Naive B cell (primary cell): ENCODE measurements at regions not wholly inside any gene's neighbourhood (a gene's known extent, or its start where the extent isn't known, plus 50 kb on each side); places are given as distances from the start of the nearest gene placed in this dataset.

Source experiments
- ATAC-seq, 2 donors: fragments of 150-1000 bp; cut with Tn5 transposase; 2 replicates each; pipeline ENCODE4 v1.10.0; 2021; ENCODE audit warnings: low read depth in 2 of 2, mild to moderate bottlenecking in 2 of 2, moderate library complexity in 2 of 2
- DNase-seq: peaks from one replicate; pipeline ENCODE4 v3.0.0; 2022
- H3K27ac Mint-ChIP-seq, 6 donors: one replicate each; pipeline ENCODE4 v1.8.0; 2020 to 2022; ENCODE audit warnings: mild to moderate bottlenecking in 6 of 6, mixed read lengths in 6 of 6, moderate library complexity in 5 of 6, inconsistent platforms in 2 of 6
- H3K27me3 Mint-ChIP-seq, 3 donors: one replicate each; pipeline ENCODE4 v1.8.0; 2021 to 2022; ENCODE audit warnings: mixed read lengths in 3 of 3, mild to moderate bottlenecking in 1 of 3
- H3K36me3 Mint-ChIP-seq, 2 donors: one replicate each; pipeline ENCODE4 v1.8.0; 2020 to 2022; ENCODE audit warnings: mixed read lengths in 2 of 2, inconsistent platforms in 1 of 2, mild to moderate bottlenecking in 1 of 2
- H3K4me1 Mint-ChIP-seq, 3 donors: one replicate each; pipeline ENCODE4 v1.8.0; 2020 to 2022; ENCODE audit warnings: mixed read lengths in 3 of 3, inconsistent platforms in 1 of 3, mild to moderate bottlenecking in 1 of 3, moderate library complexity in 1 of 3
- H3K4me3 Mint-ChIP-seq, 8 donors: one replicate each; pipeline ENCODE4 v1.8.0; 2020 to 2022; ENCODE audit warnings: mild to moderate bottlenecking in 8 of 8, mixed read lengths in 8 of 8, moderate library complexity in 8 of 8, inconsistent platforms in 2 of 8
- H3K9me3 Mint-ChIP-seq, 7 donors: one replicate each; pipeline ENCODE4 v1.8.0; 2020 to 2022; ENCODE audit warnings: mixed read lengths in 7 of 7, mild to moderate bottlenecking in 5 of 7, inconsistent platforms in 2 of 7, moderate library complexity in 1 of 7

DNA sequence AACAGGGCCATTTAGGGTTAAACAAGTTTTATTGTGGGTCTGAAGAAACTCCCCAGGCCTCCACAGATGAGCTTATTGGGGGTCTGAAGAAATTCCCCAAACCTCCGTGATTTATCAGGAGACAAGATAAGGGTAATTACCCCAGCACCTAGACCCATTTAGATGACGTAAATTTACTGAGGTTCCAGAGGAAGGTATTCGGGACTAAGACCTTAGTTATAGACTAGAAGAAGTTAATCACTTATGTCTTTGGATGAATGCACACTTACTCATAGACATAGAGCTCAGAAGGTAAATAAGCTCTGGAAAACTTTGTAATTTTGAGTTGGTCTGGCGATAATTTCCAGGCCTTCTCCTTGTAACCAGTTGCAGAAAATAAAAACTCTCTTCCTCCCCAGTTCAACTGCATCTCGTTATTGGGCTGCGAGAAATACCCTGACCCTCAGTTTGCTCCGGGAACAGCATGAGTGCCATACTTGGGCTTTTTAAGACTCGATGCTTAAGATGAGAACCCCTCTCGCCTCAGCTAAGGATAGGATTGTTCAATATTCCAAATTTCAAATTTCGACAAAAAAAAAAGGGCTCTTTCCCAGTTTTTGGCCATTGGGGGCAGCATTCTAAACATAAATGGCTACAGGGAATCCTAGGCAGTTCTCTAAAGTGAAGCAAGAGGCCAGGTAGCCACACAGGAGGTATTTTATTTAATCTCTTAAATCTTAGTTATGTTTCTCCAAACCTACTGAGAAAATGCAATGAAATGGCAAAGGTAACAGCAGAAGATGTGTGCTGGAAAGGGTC lies 74.7 kb upstream of the PFKP start:
- peaks cover 8 to 34% (median 22%) of the 10 kb centered on the region in 3 donors for H3K27me3 Mint-ChIP-seq
- H3K36me3 Mint-ChIP-seq: peaks cover 3 to 14% of the 10 kb centered on the region in 2 donors
- no peak overlapping the region for H3K27ac Mint-ChIP-seq
- ATAC-seq (no peak), DNase-seq (no peak)
- no peak overlapping the region for H3K4me3 Mint-ChIP-seq
- H3K4me1 Mint-ChIP-seq: peaks cover 2 to 5% (median 4%) of the 10 kb centered on the region in 3 donors
- peaks cover 5 to 20% (median 12%) of the 10 kb centered on the region in 7 donors for H3K9me3 Mint-ChIP-seq

DNA sequence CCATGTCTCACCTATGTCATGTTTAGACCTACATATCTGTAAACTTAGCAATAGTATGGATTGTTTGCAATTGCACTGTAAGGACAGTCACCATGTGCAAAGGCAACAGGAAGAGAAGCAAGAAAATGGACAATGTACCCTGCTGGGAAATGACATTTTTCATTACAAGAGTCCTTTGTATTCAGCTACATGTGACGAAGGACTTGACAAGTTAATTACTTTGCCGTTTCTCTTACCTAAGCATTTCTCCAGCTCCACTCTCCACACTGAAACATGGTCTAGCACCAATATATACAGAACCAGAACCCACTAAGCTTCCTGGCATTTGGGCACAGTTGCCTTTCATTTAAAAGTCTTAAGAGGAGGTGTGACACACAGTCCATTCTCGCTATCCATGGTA lies 76.6 kb upstream of the PFKP start:
- peaks cover 14 to 22% (median 18%) of the 10 kb centered on the region in 3 donors for H3K4me1 Mint-ChIP-seq
- no peak for ATAC-seq
- no peak overlapping the region for H3K27ac Mint-ChIP-seq
- H3K9me3 Mint-ChIP-seq: peaks cover 5 to 20% (median 12%) of the 10 kb centered on the region in 7 donors
- H3K4me3 Mint-ChIP-seq: no peak overlapping the region
- peaks cover 3 to 14% of the 10 kb centered on the region in 2 donors for H3K36me3 Mint-ChIP-seq
- H3K27me3 Mint-ChIP-seq: peaks cover 8 to 28% (median 12%) of the 10 kb centered on the region in 3 donors
- DNase-seq: no peak

DNA sequence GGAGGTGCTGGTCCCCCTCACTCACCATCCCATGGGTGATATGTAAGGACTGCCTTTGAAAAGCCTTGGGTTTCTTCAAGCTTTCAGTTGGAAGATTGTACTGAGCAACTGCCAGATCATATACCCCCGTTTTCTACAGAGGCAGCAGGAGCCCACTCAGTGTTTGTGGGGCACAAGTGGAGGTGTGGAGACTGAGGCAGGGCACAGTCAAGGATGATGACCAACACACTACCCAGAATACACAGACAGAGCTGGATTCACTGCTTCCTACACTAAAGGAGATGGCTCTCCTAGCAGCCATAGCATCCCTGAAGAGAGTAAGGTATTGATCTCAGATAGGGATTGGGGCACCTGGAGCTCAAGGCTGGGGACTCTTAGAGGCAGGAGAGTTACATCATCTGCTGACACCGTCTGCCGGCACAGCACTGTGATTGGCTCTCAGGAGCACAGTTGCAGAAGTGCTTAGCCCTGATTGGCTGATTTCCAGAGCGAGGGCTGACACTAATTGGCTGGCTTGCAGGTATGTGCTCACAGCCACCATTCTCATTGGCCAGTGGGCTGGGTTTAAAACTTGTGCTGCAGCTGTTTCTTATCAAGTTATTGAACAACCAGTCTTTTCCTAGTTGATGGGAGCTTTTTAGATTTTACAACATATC lies 77.9 kb upstream of the PFKP start:
- Mint-ChIP-seq H3K36me3 (peaks cover 3 to 14% of the 10 kb centered on the region in 2 donors), H3K4me3 (peak overlapping the region in 1 of 8 donors; percentile 40), H3K4me1 (peaks cover 14 to 32% (median 25%) of the 10 kb centered on the region in 3 donors), H3K27ac (peak overlapping the region in 1 of 6 donors; percentile 32), H3K9me3 (peaks cover 5 to 20% (median 12%) of the 10 kb centered on the region in 7 donors), H3K27me3 (peaks cover 8 to 23% (median 12%) of the 10 kb centered on the region in 3 donors)
- DNase-seq (no peak), ATAC-seq (no peak)

DNA sequence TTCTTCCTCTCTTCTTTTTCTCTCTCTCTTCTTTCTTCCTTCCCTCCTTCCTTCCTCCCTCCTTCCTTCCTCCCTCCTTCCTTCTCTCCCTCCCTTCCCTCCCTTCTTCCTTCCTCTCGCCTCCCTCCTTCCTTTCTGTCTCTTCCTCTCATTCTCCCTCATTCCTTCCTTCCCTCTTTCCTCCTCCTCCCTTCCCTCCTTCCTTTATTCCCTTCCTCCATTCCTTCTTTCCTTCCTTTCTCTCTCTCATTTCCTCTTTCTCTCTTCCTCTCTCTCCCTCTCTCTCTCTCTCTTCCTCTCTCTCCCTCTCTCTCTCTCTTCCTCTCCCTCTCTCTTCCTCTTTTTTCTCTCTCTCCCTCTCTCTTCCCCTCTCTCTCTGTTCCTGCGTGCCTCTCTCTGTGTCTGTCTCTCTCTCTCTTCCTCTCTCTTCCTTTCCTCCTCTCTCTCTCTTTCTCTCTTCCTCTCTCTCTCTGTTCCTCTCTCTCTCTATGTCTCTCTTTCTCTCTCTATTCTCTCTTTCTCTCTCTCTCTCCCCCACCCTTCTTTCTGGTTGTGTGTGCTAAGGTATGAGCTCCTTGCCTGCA lies 80.1 kb upstream of the PFKP start:
- Mint-ChIP-seq H3K27ac (peak overlapping the region in 5 of 6 donors; percentile 1 to 95 (median 84)), H3K9me3 (peaks cover 5 to 20% (median 12%) of the 10 kb centered on the region in 7 donors), H3K36me3 (peaks cover 3 to 14% of the 10 kb centered on the region in 2 donors), H3K4me3 (peak overlapping the region; percentile 39 to 93 (median 62)), H3K4me1 (peaks cover 21 to 43% (median 25%) of the 10 kb centered on the region in 3 donors), H3K27me3 (peaks cover 3 to 23% (median 12%) of the 10 kb centered on the region in 3 donors)
- DNase-seq: no peak
- no peak for ATAC-seq

DNA sequence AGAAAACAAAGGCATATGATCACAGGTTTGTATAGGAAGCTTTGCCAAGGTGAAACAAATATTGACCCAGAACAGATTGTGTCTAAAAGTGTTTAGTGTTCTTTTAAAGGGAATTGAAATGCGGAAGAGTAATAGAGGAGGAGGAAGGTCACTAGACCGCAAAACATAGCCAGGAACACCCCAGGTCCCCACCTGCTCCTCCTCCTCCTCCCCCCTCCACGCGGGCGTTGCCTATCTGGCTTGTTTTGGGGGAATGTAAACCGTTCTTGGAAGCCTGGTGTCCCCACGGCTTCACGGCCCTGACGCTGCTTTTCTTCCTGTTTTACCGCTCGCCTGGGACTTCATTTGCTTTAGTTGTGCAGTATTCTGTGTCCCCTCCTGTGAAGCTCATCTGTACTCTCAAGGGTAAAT lies 81.0 kb upstream of the PFKP start:
- peaks cover 3 to 23% (median 12%) of the 10 kb centered on the region in 3 donors for H3K27me3 Mint-ChIP-seq
- ATAC-seq (peak; percentile 67 to 71), DNase-seq (peak; percentile 39)
- H3K4me3 Mint-ChIP-seq: peak overlapping the region; percentile 30 to 93 (median 72)
- H3K4me1 Mint-ChIP-seq: peaks cover 28 to 52% (median 28%) of the 10 kb centered on the region in 3 donors
- peaks cover 5 to 20% (median 12%) of the 10 kb centered on the region in 7 donors for H3K9me3 Mint-ChIP-seq
- H3K36me3 Mint-ChIP-seq: peaks cover 3 to 14% of the 10 kb centered on the region in 2 donors
- H3K27ac Mint-ChIP-seq: peak overlapping the region; percentile 49 to 91 (median 62)

DNA sequence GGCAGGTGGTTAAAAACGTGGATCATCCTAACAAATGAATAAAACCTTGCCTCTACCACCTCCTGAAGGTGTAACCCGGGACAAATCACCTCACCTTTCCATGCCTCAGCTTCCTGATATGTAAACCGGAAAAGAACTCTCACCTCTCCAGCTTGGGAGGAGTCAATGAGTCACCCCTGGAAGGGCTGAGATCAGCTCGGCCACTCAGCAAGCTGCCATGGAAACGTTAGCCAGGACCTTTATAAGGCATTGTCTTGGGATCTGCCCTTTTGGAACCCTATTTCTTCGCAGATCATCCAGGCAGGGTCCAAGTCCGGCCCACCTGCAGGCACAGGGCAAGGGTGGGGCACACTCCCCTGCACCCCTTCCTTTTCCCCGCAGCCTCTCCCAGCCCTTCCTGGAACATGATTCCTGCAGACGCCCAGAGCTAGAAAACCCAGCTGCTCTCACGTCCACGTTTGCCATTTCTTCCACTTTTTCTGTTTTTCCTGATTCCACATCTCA lies 81.6 kb upstream of the PFKP start:
- H3K9me3 Mint-ChIP-seq: peaks cover 5 to 20% (median 12%) of the 10 kb centered on the region in 7 donors
- peak overlapping the region; percentile 18 to 91 (median 62) for H3K27ac Mint-ChIP-seq
- peaks cover 28 to 52% (median 34%) of the 10 kb centered on the region in 3 donors for H3K4me1 Mint-ChIP-seq
- peaks cover 3 to 23% (median 12%) of the 10 kb centered on the region in 3 donors for H3K27me3 Mint-ChIP-seq
- DNase-seq: no peak
- H3K36me3 Mint-ChIP-seq: peaks cover 3 to 14% of the 10 kb centered on the region in 2 donors
- ATAC-seq: no peak
- H3K4me3 Mint-ChIP-seq: peak overlapping the region; percentile 30 to 93 (median 72)

DNA sequence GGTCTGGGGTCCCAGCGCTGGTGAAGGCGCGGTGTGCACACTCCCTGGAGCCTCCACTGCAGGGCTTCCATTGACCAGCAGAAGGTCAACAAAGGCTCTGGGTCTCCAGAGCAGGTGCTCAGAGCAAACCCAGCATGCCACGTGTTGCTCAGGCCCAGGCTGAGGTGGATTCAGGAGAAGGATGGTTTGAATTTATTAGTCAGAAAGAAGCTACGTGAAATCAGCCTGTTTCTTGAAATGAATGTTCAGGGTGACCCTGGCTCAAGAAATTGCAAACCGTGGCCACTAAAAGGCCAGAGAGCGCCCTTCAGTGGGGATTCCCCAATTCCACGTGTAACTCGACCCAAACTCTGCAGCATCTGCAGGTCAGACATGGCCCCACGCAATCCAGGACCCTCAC lies 82.7 kb upstream of the PFKP start:
- H3K36me3 Mint-ChIP-seq: peaks cover 3 to 14% of the 10 kb centered on the region in 2 donors
- peaks cover 5 to 16% (median 10%) of the 10 kb centered on the region in 7 donors for H3K9me3 Mint-ChIP-seq
- ATAC-seq (no peak), DNase-seq (no peak)
- H3K27me3 Mint-ChIP-seq: peaks cover 3 to 23% (median 12%) of the 10 kb centered on the region in 3 donors
- H3K4me3 Mint-ChIP-seq: peak overlapping the region in 2 of 8 donors; percentile 42 to 72
- peak overlapping the region in 1 of 6 donors; percentile 79 for H3K27ac Mint-ChIP-seq
- peaks cover 28 to 58% (median 38%) of the 10 kb centered on the region in 3 donors for H3K4me1 Mint-ChIP-seq

DNA sequence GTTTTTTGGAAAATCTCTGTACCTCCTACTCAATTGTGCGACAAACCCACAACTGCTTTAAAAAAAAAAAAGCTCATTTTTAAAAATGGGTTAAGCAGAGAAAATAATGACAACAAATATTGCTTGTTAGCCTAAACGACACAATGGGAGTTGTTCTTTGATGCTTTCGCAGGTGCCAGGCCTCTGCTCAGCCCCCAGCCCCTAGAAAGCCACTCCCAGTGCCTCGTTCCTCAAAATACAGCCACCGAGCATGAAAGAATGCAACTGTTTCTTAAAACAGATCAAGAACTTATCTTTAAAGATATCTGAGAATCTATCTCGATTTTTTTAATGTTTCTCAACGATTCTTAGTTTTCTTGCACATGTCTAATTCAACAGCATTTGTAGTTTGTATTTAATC lies 85.2 kb upstream of the PFKP start:
- peaks cover 0 to 13% (median 0%) of the 10 kb centered on the region in 3 donors for H3K27me3 Mint-ChIP-seq
- no peaks in the 10 kb centered on the region for H3K9me3 Mint-ChIP-seq
- ATAC-seq (peak; percentile 56 to 64), DNase-seq (peak; percentile 28)
- peaks cover 32 to 64% (median 48%) of the 10 kb centered on the region in 3 donors for H3K4me1 Mint-ChIP-seq
- peak overlapping the region in 6 of 8 donors; percentile 12 to 82 (median 64) for H3K4me3 Mint-ChIP-seq
- H3K36me3 Mint-ChIP-seq: no peaks in the 10 kb centered on the region
- H3K27ac Mint-ChIP-seq: peak overlapping the region in 5 of 6 donors; percentile 27 to 87 (median 66)

DNA sequence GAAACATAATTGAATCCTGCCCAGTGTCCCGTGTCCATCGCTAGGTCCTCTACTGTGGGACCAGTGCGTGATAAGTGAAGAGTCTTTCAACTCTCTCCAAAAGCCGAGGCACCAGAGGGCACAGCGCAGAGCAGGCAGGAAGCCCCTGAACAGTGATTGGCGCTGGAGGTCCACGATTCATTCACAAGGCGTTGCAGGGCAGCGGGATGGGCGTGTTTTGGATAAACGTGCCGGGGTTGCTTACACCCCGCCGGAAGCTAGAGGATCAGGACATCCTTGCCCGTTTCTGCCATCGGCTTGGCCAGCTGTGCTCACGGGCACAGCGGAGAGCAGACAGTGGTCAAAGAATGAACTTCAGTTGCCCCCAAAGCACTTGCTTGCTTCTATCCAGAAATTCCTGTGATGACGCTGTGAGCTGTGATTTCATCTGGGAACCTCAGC lies 86.0 kb upstream of the PFKP start:
- Mint-ChIP-seq H3K27ac (peak overlapping the region in 5 of 6 donors; percentile 27 to 87 (median 67)), H3K36me3 (no peaks in the 10 kb centered on the region), H3K27me3 (peaks cover 0 to 8% (median 0%) of the 10 kb centered on the region in 3 donors), H3K4me3 (peak overlapping the region in 3 of 8 donors; percentile 9 to 60 (median 45)), H3K9me3 (no peaks in the 10 kb centered on the region), H3K4me1 (peaks cover 26 to 57% (median 47%) of the 10 kb centered on the region in 3 donors)
- DNase-seq (no peak), ATAC-seq (no peak)

DNA sequence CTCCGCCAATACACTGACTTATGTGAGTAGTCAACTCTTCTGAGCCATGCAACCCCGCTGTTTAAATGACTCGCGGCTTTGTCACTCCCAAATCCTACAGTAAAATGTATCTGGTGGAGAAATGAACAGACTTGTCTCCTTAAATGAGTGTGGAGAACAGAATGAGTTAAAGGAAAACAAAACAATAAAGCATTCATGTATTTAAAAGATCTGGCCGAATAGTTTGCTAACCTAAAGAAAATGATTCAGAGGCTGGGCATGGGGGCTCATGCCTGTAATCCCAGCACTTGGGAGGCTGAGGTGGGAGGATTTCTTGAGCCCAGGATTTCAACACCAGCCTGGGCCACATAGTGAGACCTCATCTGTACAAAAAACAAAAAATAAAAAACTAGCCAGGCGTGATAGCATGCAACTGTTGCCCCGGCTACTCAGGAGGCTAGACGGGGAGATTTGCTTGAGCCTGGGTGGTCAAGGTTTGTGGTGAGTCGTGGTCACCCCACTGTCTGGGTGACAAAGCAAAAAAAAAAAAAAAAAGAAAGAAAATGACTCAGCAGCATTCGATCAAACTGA lies 86.5 kb upstream of the PFKP start:
- H3K4me1 Mint-ChIP-seq: peaks cover 21 to 52% (median 42%) of the 10 kb centered on the region in 3 donors
- ATAC-seq (no peak), DNase-seq (no peak)
- H3K4me3 Mint-ChIP-seq: peak overlapping the region in 2 of 8 donors; percentile 36 to 40
- H3K27me3 Mint-ChIP-seq: peaks cover 0 to 3% (median 0%) of the 10 kb centered on the region in 3 donors
- no peaks in the 10 kb centered on the region for H3K36me3 Mint-ChIP-seq
- peak overlapping the region in 4 of 6 donors; percentile 11 to 67 (median 52) for H3K27ac Mint-ChIP-seq
- no peaks in the 10 kb centered on the region for H3K9me3 Mint-ChIP-seq

DNA sequence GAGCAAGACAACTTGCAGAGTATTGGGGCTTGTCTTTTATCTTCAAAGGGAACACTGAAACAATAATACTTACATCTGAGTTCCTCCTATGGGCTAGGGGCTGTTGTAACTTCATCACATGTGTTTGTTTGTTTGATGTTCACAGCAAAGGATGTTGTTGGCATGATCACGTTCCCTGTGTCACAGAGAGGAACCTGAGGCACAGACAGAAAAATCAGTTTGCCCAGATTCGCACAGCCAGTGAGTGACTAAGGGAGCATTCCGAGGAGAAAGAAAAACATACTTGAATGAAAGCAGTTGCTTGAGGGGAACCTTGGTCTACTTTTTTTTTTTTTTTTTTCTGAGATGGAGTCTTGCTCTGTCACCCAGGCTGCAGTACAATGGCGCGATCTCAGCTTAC lies 87.2 kb upstream of the PFKP start:
- ATAC-seq (no peak), DNase-seq (no peak)
- Mint-ChIP-seq H3K27me3 (no peaks in the 10 kb centered on the region), H3K4me3 (peak overlapping the region in 1 of 8 donors; percentile 33), H3K9me3 (no peaks in the 10 kb centered on the region), H3K36me3 (no peaks in the 10 kb centered on the region), H3K27ac (peak overlapping the region in 4 of 6 donors; percentile 58 to 74 (median 68)), H3K4me1 (peaks cover 16 to 45% (median 41%) of the 10 kb centered on the region in 3 donors)

DNA sequence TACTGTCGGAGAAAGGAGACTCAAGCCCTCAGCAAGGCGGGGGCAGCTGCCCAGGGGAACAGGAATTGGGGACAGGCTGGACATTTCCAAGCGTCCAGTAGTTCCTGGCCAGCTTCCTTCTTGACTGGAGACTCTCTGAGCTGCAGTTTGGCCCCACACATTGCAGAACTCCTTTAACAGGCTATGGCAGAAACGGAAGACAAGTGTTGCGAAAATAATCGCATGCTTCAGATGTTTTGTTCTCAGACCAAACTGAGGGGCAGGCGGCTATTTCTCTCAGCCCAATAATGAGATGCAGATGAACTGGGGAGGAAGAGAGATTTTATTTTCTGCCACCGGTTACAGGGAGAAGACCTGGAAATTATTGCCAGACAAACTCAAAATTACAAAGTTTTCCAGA lies 88.0 kb upstream of the PFKP start:
- DNase-seq: no peak
- peak overlapping the region; percentile 14 to 84 (median 76) for H3K27ac Mint-ChIP-seq
- H3K27me3 Mint-ChIP-seq: no peaks in the 10 kb centered on the region

More for the DNA sequence above, 88.0 kb upstream of the PFKP start:
- Mint-ChIP-seq H3K9me3 (no peaks in the 10 kb centered on the region), H3K4me1 (peaks cover 13 to 41% (median 41%) of the 10 kb centered on the region in 3 donors), H3K4me3 (peak overlapping the region in 5 of 8 donors; percentile 37 to 82 (median 69)), H3K36me3 (no peaks in the 10 kb centered on the region)
- ATAC-seq: no peak
